ENCODE measurements at regions not wholly inside any gene's neighbourhood (a gene's known extent, or its start where the extent isn't known, plus 50 kb on each side); places are given as distances from the start of the nearest gene placed in this dataset.

GRCh38 chr13:40059540-40060232, 404.2 kb downstream of the COG6 start:
- Histone ChIP-seq H3K27me3 (ENCODE audit: insufficient read depth in 3 of 3, low read length in 2 of 3) (no peaks in the 10 kb centered on the region), H3K9me3 (no peaks in the 10 kb centered on the region), H3K27ac (no peak overlapping the region), H3K36me3 (ENCODE audit: insufficient read depth in 1 of 2, low read depth in 1 of 2) (no peaks in the 10 kb centered on the region), H3K4me3 (no peak overlapping the region), H3K4me1 (no peaks in the 10 kb centered on the region)
- DNase-seq (no peak), ATAC-seq (no peak)
- TF ChIP-seq, protein P1, sequence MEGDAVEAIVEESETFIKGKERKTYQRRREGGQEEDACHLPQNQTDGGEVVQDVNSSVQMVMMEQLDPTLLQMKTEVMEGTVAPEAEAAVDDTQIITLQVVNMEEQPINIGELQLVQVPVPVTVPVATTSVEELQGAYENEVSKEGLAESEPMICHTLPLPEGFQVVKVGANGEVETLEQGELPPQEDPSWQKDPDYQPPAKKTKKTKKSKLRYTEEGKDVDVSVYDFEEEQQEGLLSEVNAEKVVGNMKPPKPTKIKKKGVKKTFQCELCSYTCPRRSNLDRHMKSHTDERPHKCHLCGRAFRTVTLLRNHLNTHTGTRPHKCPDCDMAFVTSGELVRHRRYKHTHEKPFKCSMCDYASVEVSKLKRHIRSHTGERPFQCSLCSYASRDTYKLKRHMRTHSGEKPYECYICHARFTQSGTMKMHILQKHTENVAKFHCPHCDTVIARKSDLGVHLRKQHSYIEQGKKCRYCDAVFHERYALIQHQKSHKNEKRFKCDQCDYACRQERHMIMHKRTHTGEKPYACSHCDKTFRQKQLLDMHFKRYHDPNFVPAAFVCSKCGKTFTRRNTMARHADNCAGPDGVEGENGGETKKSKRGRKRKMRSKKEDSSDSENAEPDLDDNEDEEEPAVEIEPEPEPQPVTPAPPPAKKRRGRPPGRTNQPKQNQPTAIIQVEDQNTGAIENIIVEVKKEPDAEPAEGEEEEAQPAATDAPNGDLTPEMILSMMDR (IDR thresholded peaks at IDR 0.05), result no peak
- 50 to 61% (median 53%) methylated on average over 8 of the region's 8 CpGs for WGBS, 3 donors
- intact Hi-C loops (cut with DNase I), result no loop called here

DNA sequence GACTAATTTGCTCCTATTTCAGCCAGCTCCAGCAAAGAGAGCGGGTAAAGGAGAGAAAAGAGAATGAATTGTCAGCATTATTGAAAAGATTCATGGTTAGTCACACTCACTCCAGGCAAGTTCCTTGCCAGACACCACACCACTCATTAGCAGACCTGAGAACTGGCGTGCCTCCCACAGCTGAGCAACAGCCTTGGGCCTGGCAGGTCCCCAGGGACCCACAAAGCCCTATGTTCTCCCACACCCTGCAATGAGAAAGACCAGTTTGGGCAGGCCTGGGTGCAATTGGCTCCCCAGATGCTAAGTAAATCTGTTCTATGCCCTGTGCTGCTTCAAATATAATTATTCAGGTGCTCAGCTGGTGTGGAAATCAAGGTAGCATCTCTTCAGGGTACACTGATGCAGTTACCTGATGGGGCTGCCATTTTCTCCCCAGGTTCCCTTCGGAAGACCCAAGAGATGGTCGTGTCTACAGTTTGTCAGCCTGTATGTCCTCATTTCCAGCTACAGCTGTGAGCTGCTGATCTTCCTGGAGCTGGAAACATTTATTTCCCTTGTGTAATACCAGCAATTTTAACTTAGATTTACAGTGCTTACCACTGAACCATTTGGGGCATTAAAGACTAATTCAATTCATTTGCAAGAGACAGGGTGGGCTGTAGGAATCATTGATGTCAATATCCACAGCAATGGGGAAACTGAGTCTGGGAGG, 405.0 kb downstream of the COG6 start:
- TF ChIP-seq, protein P1 (IDR thresholded peaks at IDR 0.05), result no peak
- Histone ChIP-seq H3K4me3 (no peak overlapping the region), H3K9me3 (no peaks in the 10 kb centered on the region), H3K36me3 (ENCODE audit: insufficient read depth in 1 of 2, low read depth in 1 of 2) (no peaks in the 10 kb centered on the region), H3K27ac (no peak overlapping the region), H3K4me1 (no peaks in the 10 kb centered on the region), H3K27me3 (ENCODE audit: insufficient read depth in 3 of 3, low read length in 2 of 3) (no peaks in the 10 kb centered on the region)
- 47 to 54% (median 53%) methylated on average over 4 of the region's 4 CpGs for WGBS, 3 donors
- peak in 2 of 4 donors; percentile 60 to 70 for ATAC-seq
- intact Hi-C loops (cut with DNase I), result no loop called here
- peak; percentile 55 to 79 for DNase-seq

GRCh38 chr13:40061466-40062450, 406.3 kb downstream of the COG6 start:
- TF ChIP-seq, protein P1 (IDR thresholded peaks at IDR 0.05), result no peak
- ATAC-seq (no peak), DNase-seq (no peak)
- 87 to 89% (median 87%) methylated on average over 7 of the region's 7 CpGs for WGBS, 3 donors
- Histone ChIP-seq H3K27me3 (ENCODE audit: insufficient read depth in 3 of 3, low read length in 2 of 3) (no peaks in the 10 kb centered on the region), H3K4me1 (no peaks in the 10 kb centered on the region), H3K27ac (no peak overlapping the region), H3K9me3 (no peaks in the 10 kb centered on the region), H3K36me3 (ENCODE audit: insufficient read depth in 1 of 2, low read depth in 1 of 2) (no peaks in the 10 kb centered on the region), H3K4me3 (no peak overlapping the region)
- intact Hi-C loops (cut with DNase I), result no loop called here

- intact Hi-C loops (cut with DNase I), result no loop called here
Observed at GRCh38 chr13:40063278-40063698, 407.8 kb downstream of the COG6 start.

More at GRCh38 chr13:40063278-40063698, 407.8 kb downstream of the COG6 start:
- DNase-seq, result no peak
- Histone ChIP-seq H3K36me3 (ENCODE audit: insufficient read depth in 1 of 2, low read depth in 1 of 2) (no peaks in the 10 kb centered on the region), H3K27me3 (ENCODE audit: insufficient read depth in 3 of 3, low read length in 2 of 3) (no peaks in the 10 kb centered on the region), H3K9me3 (no peaks in the 10 kb centered on the region), H3K4me3 (no peak overlapping the region), H3K4me1 (no peaks in the 10 kb centered on the region), H3K27ac (no peak overlapping the region)
- ATAC-seq, result no peak
- TF ChIP-seq, protein P1 (IDR thresholded peaks at IDR 0.05), result no peak
- 38 to 49% (median 40%) methylated on average over 8 of the region's 8 CpGs for WGBS, 3 donors
